Activated CD8-positive, alpha-beta T cell treated with anti-CD3 and anti-CD28 coated beads for 36 hours (primary cell): ENCODE measurements at regions not wholly inside any gene's neighbourhood (a gene's known extent, or its start where the extent isn't known, plus 50 kb on each side); places are given as distances from the start of the nearest gene placed in this dataset.

Experiments
- ATAC-seq: fragments of 200-7000 bp; cut with Tn5 transposase; one replicate; pipeline ENCODE4 v1.10.0; 2021; ENCODE audit warnings: mild to moderate bottlenecking, moderate library complexity
- CTCF ChIA-PET: fragments of 350-600 bp; sonication (Branson Sonifier 250); formaldehyde crosslinking; loops from one replicate; lab custom pipeline; 2021; ENCODE audit warnings: antibody characterized with exemption; lab: Charles Lee
- POLR2A ChIA-PET: fragments of 350-600 bp; sonication (Branson Sonifier 250); formaldehyde crosslinking; loops from one replicate; lab custom pipeline; 2021; ENCODE audit warnings: antibody characterized with exemption; lab: Charles Lee
- DNase-seq: peaks from one replicate; pipeline ENCODE4 v3.0.0-alpha.2; 2020
- H3K27ac Mint-ChIP-seq: one replicate; pipeline ENCODE4 v1.8.0; 2021; ENCODE audit warnings: mild to moderate bottlenecking, mixed read lengths
- H3K27me3 Mint-ChIP-seq: one replicate; pipeline ENCODE4 v1.8.0; 2021; ENCODE audit warnings: mixed read lengths
- H3K36me3 Mint-ChIP-seq: one replicate; pipeline ENCODE4 v1.8.0; 2021; ENCODE audit warnings: low read depth, mixed read lengths
- H3K4me1 Mint-ChIP-seq: one replicate; pipeline ENCODE4 v1.8.0; 2021; ENCODE audit warnings: low read depth, mixed read lengths
- H3K4me3 Mint-ChIP-seq: one replicate; pipeline ENCODE4 v1.8.0; 2021; ENCODE audit warnings: mild to moderate bottlenecking, moderate library complexity, mixed read lengths
- H3K9me3 Mint-ChIP-seq: one replicate; pipeline ENCODE4 v1.8.0; 2021; ENCODE audit warnings: mixed read lengths
- CTCF ChIP-seq: fragments of 200-600 bp; IDR thresholded peaks from one replicate; pipeline ENCODE4 v1.8.0; 2022; ENCODE audit warnings: antibody characterized with exemption, mild to moderate bottlenecking
- intact Hi-C: fragments of 100-400 bp; cut with micrococcal nuclease; formaldehyde crosslinking; loops from one replicate; pipeline ENCODE4 v1.10.0; 2022

DNA sequence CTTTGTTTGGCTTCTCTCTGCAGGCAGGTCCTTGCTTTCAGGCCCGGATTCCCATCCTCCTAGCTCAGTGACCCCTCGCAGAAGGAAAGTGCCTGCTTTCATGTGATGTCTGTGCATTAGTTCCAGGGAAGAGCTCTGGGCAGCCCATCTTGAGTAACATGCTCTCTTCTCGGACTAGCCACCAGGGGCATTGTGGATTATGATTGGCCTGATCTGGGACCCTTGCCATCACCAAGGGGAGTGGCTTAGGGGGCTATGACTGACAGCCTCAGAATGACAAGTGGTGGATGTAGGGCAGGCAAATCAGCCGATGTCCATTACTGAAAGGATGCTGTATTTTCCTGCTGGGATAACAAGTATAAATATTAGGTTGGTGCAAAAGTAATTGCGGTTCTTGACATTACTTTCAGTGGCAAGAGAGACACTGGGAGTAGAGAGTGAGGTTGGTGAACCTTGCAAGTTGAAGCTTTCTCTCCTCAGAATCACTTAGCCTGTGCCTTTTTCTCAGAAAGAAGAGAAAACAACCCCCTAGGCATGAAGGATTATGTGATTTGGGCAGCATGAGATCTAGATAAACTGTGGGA, 71.5 kb upstream of the MPHOSPH6 start:
- POLR2A ChIA-PET: interaction anchor here (0.6 kb wide), 1 partner anchor 419 kb away, joined by 3 read pairs; no protein-coding TSS in a partner anchor
- no peaks in the 10 kb centered on the region for H3K4me1 Mint-ChIP-seq
- H3K9me3 Mint-ChIP-seq: peaks cover 7% of the 10 kb centered on the region
- TF ChIP-seq CTCF: no peak
- peaks cover 18% of the 10 kb centered on the region for H3K27me3 Mint-ChIP-seq
- H3K36me3 Mint-ChIP-seq: no peaks in the 10 kb centered on the region
- H3K4me3 Mint-ChIP-seq: no peak overlapping the region
- no peak overlapping the region for H3K27ac Mint-ChIP-seq
- ATAC-seq (no peak), DNase-seq (no peak)
- CTCF ChIA-PET: interaction anchor here (1.1 to 2.5 kb wide), 2 partner anchors 9 to 11 kb away, joined by 3 to 7 read pairs; no protein-coding TSS in a partner anchor
- intact Hi-C loops: no loop called here

GRCh38 chr16:82240111-82240510, 70.1 kb upstream of the MPHOSPH6 start:
- ChIA-PET CTCF (interaction anchor here (1.0 to 2.5 kb wide), 3 partner anchors 10 to 354 kb away, joined by 3 to 7 read pairs (median 5); no protein-coding TSS in a partner anchor), POLR2A (no interaction called here)
- H3K27ac Mint-ChIP-seq: no peak overlapping the region
- peaks cover 7% of the 10 kb centered on the region for H3K9me3 Mint-ChIP-seq
- H3K4me3 Mint-ChIP-seq: no peak overlapping the region
- H3K36me3 Mint-ChIP-seq: no peaks in the 10 kb centered on the region
- peaks cover 20% of the 10 kb centered on the region for H3K27me3 Mint-ChIP-seq
- H3K4me1 Mint-ChIP-seq: no peaks in the 10 kb centered on the region
- intact Hi-C loops: no loop called here
- no peak for DNase-seq
- no peak for TF ChIP-seq CTCF
- no peak for ATAC-seq

DNA sequence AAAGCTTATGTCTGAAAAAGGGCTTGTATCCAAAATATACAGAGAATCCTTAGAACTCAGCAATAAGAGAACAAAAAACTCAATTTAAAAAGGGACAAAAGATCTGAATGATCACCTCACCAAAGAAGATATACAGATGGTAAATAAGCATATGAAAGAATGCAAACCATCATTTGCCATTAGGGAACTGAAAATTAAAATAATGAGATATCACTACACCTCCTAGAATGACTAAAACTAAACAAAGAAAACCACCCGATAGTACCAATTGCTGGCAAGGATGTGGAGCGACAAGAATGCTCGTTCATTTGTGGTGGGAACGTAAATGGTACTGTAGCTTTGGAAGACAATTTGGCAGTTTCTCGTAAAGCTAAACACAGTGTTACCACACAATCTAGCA, 66.9 kb upstream of the MPHOSPH6 start:
- peaks cover 15% of the 10 kb centered on the region for H3K27me3 Mint-ChIP-seq
- H3K4me1 Mint-ChIP-seq: no peaks in the 10 kb centered on the region
- intact Hi-C loops: loop anchor here (10.0 kb wide), 2 partner anchors 202 to 292 kb away; partner anchors contain the start of gene HSD17B2
- DNase-seq (no peak), ATAC-seq (no peak)
- no peak for TF ChIP-seq CTCF
- CTCF ChIA-PET: interaction anchor here (1.1 to 1.6 kb wide), 2 partner anchors 27 to 347 kb away, joined by 3 to 7 read pairs; no protein-coding TSS in a partner anchor
- no peak overlapping the region for H3K27ac Mint-ChIP-seq
- POLR2A ChIA-PET: no interaction called here
- no peaks in the 10 kb centered on the region for H3K9me3 Mint-ChIP-seq
- no peak overlapping the region for H3K4me3 Mint-ChIP-seq
- H3K36me3 Mint-ChIP-seq: no peaks in the 10 kb centered on the region

GRCh38 chr16:82236415-82236814, 66.4 kb upstream of the MPHOSPH6 start:
- DNase-seq (no peak), ATAC-seq (no peak)
- intact Hi-C loops: loop anchor here (10.0 kb wide), 2 partner anchors 202 to 292 kb away; partner anchors contain the start of gene HSD17B2
- H3K9me3 Mint-ChIP-seq: no peaks in the 10 kb centered on the region
- no peak overlapping the region for H3K27ac Mint-ChIP-seq
- H3K27me3 Mint-ChIP-seq: peaks cover 15% of the 10 kb centered on the region
- no peak for TF ChIP-seq CTCF
- ChIA-PET POLR2A (no interaction called here), CTCF (interaction anchor here (1.3 to 1.6 kb wide), 2 partner anchors 27 to 351 kb away, joined by 3 to 7 read pairs; no protein-coding TSS in a partner anchor)
- no peak overlapping the region for H3K4me3 Mint-ChIP-seq
- H3K36me3 Mint-ChIP-seq: no peaks in the 10 kb centered on the region
- no peaks in the 10 kb centered on the region for H3K4me1 Mint-ChIP-seq

DNA sequence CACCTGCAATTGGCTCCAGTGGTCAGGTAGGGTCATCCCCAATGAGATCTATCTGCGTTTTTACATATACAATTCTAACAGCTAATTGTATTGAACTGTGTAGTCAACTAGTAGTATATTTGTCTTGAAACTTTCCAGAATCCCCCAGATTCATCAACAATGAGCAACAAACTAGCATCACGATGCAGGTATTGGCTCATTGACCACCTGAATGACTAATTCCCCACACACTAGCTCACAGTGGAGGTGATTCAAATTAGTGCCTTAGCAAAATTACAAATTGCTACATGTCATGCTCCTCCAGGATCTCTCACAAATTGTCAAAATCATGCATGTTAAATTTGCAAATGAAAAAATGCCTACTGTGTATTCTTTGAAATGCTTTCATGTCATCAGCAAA, 62.8 kb upstream of the MPHOSPH6 start:
- TF ChIP-seq CTCF: no peak
- Mint-ChIP-seq H3K27me3 (peaks cover 15% of the 10 kb centered on the region), H3K27ac (no peak overlapping the region), H3K4me1 (no peaks in the 10 kb centered on the region), H3K36me3 (no peaks in the 10 kb centered on the region), H3K4me3 (no peak overlapping the region), H3K9me3 (no peaks in the 10 kb centered on the region)
- ChIA-PET POLR2A (no interaction called here), CTCF (interaction anchor here (0.7 kb wide), 1 partner anchor 9 kb away, joined by 3 read pairs; no protein-coding TSS in a partner anchor)
- ATAC-seq (no peak), DNase-seq (no peak)
- intact Hi-C loops: loop anchor here (5.0 to 10.0 kb wide), 3 partner anchors 198 to 341 kb away; partner anchors contain the start of gene HSD17B2
